Spleen (tissue), 7 donors: ENCODE measurements at regions not wholly inside any gene's neighbourhood (a gene's known extent, or its start where the extent isn't known, plus 50 kb on each side); places are given as distances from the start of the nearest gene placed in this dataset.

ENCODE experiments used
- CTCF ChIP-seq, 11 experiments: fragments of 200-600 bp in 7 of 11; fragments of 450-650 bp in 4 of 11; sonication (generic) in 4 of 11; IDR thresholded peaks in 8 of 11; conservative IDR thresholded peaks in 3 of 11; 1 replicate in 7 of 11; 2 replicates in 4 of 11; pipeline versions ENCODE4 v1.4.0 to v1.8.0; 2016 to 2021; ENCODE audit warnings: antibody characterized with exemption in 11 of 11, inconsistent platforms in 4 of 11, mild to moderate bottlenecking in 1 of 11
- POLR2A ChIP-seq, 3 donors: fragments of 450-650 bp; IDR thresholded peaks; one replicate each; pipeline ENCODE4 v1.5.1; 2017; ENCODE audit warnings: antibody characterized with exemption in 3 of 3, mild to moderate bottlenecking in 1 of 3
- POLR2AphosphoS5 ChIP-seq, 3 donors: sonication (generic); formaldehyde crosslinking; IDR thresholded peaks; one replicate each; pipeline ENCODE4 v1.5.1; 2017; ENCODE audit warnings: antibody characterized with exemption in 3 of 3
- donor health status: DM: no; HTN: no; CAD: no; lungs with moderate emphysema.
- donor health status: DM: no; HTN: no; CAD: no.
- donor health status: DM: no; HTN: no; CAD: no.

GRCh38 chr9:95715868-95716435 is 159.5 kb upstream of the ERCC6L2 start:
- no peak for TF ChIP-seq CTCF (IDR thresholded peaks at IDR 0.05 in 8 of 11, conservative IDR thresholded peaks at IDR 0.05 in 3 of 11)
- no peak for TF ChIP-seq POLR2AphosphoS5 (IDR thresholded peaks at IDR 0.05)
- no peak for TF ChIP-seq POLR2A (IDR thresholded peaks at IDR 0.05)
